ENCODE measurements at regions not wholly inside any gene's neighbourhood (a gene's known extent, or its start where the extent isn't known, plus 50 kb on each side); places are given as distances from the start of the nearest gene placed in this dataset.

DNA sequence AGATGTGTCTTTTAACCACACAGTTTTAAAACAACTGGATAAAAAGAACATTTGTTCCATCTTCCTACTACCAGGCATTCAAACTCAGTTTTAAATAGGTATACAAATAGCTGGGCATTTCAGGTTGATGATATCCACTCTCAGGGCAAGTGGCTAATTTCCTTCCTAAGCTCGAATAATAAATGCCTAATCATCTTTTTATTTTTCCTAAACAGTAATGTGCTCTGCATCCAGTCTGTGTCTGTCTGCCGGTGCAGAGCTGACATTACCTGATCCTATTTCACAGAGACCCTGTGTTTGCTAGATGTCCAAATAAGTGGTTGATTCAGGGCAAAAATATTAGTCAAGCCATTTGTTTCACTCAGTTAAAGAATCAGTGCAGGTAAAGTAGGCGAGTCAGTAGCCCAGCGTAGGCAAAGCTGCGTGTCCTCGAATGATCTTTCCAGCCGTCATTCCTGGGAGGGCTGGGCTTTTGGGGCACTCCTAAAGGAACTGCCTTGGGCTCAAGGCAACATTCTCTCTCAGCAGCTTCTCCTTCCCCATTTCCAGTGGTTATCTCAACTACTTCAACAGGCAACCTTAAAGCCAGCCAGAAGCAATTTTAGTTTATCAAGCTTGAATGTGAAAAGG lies 74.2 kb upstream of the BMP2 start:
- no peak for TF ChIP-seq ZNF747 (tag by site-specific recombination; IDR thresholded peaks at IDR 0.05)
- TF ChIP-seq YY1 (tag by site-specific recombination; IDR thresholded peaks at IDR 0.05) = no peak
- no peak for TF ChIP-seq ZNF354C (tag by site-specific recombination; IDR thresholded peaks at IDR 0.05; ENCODE audit: borderline replicate concordance, low read depth)
- TF ChIP-seq, protein P1, sequence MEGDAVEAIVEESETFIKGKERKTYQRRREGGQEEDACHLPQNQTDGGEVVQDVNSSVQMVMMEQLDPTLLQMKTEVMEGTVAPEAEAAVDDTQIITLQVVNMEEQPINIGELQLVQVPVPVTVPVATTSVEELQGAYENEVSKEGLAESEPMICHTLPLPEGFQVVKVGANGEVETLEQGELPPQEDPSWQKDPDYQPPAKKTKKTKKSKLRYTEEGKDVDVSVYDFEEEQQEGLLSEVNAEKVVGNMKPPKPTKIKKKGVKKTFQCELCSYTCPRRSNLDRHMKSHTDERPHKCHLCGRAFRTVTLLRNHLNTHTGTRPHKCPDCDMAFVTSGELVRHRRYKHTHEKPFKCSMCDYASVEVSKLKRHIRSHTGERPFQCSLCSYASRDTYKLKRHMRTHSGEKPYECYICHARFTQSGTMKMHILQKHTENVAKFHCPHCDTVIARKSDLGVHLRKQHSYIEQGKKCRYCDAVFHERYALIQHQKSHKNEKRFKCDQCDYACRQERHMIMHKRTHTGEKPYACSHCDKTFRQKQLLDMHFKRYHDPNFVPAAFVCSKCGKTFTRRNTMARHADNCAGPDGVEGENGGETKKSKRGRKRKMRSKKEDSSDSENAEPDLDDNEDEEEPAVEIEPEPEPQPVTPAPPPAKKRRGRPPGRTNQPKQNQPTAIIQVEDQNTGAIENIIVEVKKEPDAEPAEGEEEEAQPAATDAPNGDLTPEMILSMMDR (tag by site-specific recombination; IDR thresholded peaks at IDR 0.05) = no peak
- no peak for TF ChIP-seq ZBTB8A (tag by site-specific recombination; IDR thresholded peaks at IDR 0.05)
- TF ChIP-seq ZFP41 (tag by site-specific recombination; IDR thresholded peaks at IDR 0.05; ENCODE audit: borderline replicate concordance) = no peak
